ENCODE measurements at regions not wholly inside any gene's neighbourhood (a gene's known extent, or its start where the extent isn't known, plus 50 kb on each side); places are given as distances from the start of the nearest gene placed in this dataset.

GRCh38 chr9:115401756-115402327, 283.9 kb upstream of the TNC start:
- Histone ChIP-seq H3K27ac (no peak overlapping the region), H3K4me3 (no peak overlapping the region), H3K9me3 (no peaks in the 10 kb centered on the region), H3K4me1 (no peaks in the 10 kb centered on the region), H3K36me3 (no peaks in the 10 kb centered on the region), H3K27me3 (no peaks in the 10 kb centered on the region)
- TF ChIP-seq POLR2A (IDR thresholded peaks at IDR 0.05) = no peak
- TF ChIP-seq, protein P1, sequence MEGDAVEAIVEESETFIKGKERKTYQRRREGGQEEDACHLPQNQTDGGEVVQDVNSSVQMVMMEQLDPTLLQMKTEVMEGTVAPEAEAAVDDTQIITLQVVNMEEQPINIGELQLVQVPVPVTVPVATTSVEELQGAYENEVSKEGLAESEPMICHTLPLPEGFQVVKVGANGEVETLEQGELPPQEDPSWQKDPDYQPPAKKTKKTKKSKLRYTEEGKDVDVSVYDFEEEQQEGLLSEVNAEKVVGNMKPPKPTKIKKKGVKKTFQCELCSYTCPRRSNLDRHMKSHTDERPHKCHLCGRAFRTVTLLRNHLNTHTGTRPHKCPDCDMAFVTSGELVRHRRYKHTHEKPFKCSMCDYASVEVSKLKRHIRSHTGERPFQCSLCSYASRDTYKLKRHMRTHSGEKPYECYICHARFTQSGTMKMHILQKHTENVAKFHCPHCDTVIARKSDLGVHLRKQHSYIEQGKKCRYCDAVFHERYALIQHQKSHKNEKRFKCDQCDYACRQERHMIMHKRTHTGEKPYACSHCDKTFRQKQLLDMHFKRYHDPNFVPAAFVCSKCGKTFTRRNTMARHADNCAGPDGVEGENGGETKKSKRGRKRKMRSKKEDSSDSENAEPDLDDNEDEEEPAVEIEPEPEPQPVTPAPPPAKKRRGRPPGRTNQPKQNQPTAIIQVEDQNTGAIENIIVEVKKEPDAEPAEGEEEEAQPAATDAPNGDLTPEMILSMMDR (IDR thresholded peaks at IDR 0.05) = no peak
- intact Hi-C loops (cut with DNase I) = no loop called here
- ATAC-seq (no peak), DNase-seq (no peak)
- 55 to 75% (median 66%) methylated on average over 3 of the region's 3 CpGs for WGBS, 4 donors

- TF ChIP-seq, protein P1 (IDR thresholded peaks at IDR 0.05) = no peak
- TF ChIP-seq POLR2A (IDR thresholded peaks at IDR 0.05) = no peak
- Histone ChIP-seq H3K9me3 (no peaks in the 10 kb centered on the region), H3K27ac (no peak overlapping the region), H3K36me3 (no peaks in the 10 kb centered on the region), H3K27me3 (no peaks in the 10 kb centered on the region), H3K4me3 (no peak overlapping the region), H3K4me1 (no peaks in the 10 kb centered on the region)
- WGBS, 4 donors = 80 to 94% (median 88%) methylated on average over 1 of the region's 1 CpG
- ATAC-seq (no peak), DNase-seq (no peak)
- intact Hi-C loops (cut with DNase I) = no loop called here
Measured at GRCh38 chr9:115403753-115404152, 285.8 kb upstream of the TNC start.

- no peaks in the 10 kb centered on the region for H3K9me3 ChIP-seq
- no peak overlapping the region for H3K27ac ChIP-seq
- H3K27me3 ChIP-seq = no peaks in the 10 kb centered on the region
- no peak overlapping the region for H3K4me3 ChIP-seq
- ATAC-seq (no peak), DNase-seq (no peak)
- intact Hi-C loops (cut with DNase I) = no loop called here
- TF ChIP-seq POLR2A (IDR thresholded peaks at IDR 0.05) = no peak
- TF ChIP-seq, protein P1 (IDR thresholded peaks at IDR 0.05) = no peak
- no peaks in the 10 kb centered on the region for H3K4me1 ChIP-seq
- H3K36me3 ChIP-seq = no peaks in the 10 kb centered on the region
Measured at GRCh38 chr9:115404311-115404710, 286.4 kb upstream of the TNC start.

GRCh38 chr9:115411516-115411915, 293.6 kb upstream of the TNC start:
- ATAC-seq = no peak
- peak overlapping the region in 3 of 12 donors; percentile 4 to 41 (median 32) for H3K27ac ChIP-seq
- peaks cover 0 to 3% (median 0%) of the 10 kb centered on the region in 12 donors for H3K4me1 ChIP-seq
- H3K36me3 ChIP-seq = no peaks in the 10 kb centered on the region
- no peak overlapping the region for H3K4me3 ChIP-seq
- no peak for TF ChIP-seq POLR2A (IDR thresholded peaks at IDR 0.05)
- intact Hi-C loops (cut with DNase I) = no loop called here
- H3K9me3 ChIP-seq = no peaks in the 10 kb centered on the region
- no peaks in the 10 kb centered on the region for H3K27me3 ChIP-seq
- WGBS, 4 donors = 88 to 96% (median 92%) methylated on average over 1 of the region's 1 CpG
- no peak for DNase-seq

DNA sequence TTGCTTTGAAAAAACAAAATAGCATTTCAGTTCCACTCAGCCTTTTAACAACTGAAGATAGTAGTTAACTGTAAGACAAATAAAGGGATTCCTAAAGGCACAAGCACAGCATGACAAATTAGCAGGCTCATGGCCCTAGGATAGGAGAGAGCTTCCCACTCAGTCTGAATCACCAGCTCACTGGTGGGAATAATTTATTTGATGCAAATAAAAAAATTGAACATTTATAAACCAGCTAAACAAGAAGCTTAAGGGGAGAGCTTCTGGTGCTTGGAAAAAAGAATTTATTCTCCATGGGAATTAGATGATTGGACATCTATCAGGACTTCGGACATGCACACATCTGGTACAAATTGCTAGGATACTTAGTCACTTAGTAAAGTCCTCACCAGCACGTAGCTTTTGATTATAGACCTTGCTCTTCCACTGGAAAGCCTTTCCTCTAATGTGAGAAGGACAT, 294.1 kb upstream of the TNC start:
- intact Hi-C loops (cut with DNase I) = no loop called here
- 36 to 44% (median 40%) methylated on average over 2 of the region's 2 CpGs for WGBS, 4 donors
- peak in 2 of 4 donors; percentile 13 to 84 for ATAC-seq

More for the DNA sequence above, 294.1 kb upstream of the TNC start:
- no peaks in the 10 kb centered on the region for H3K36me3 ChIP-seq
- TF ChIP-seq, protein P1 (IDR thresholded peaks at IDR 0.05) = no peak
- no peak for TF ChIP-seq POLR2A (IDR thresholded peaks at IDR 0.05)
- no peak overlapping the region for H3K4me3 ChIP-seq
- DNase-seq = no peak
- peak overlapping the region in 2 of 12 donors; percentile 1 to 32 for H3K27ac ChIP-seq
- peaks cover 0 to 3% (median 0%) of the 10 kb centered on the region in 12 donors for H3K4me1 ChIP-seq
- no peaks in the 10 kb centered on the region for H3K27me3 ChIP-seq
- H3K9me3 ChIP-seq = no peaks in the 10 kb centered on the region
